Esophagus squamous epithelium (tissue), 4 donors: ENCODE measurements at regions not wholly inside any gene's neighbourhood (a gene's known extent, or its start where the extent isn't known, plus 50 kb on each side); places are given as distances from the start of the nearest gene placed in this dataset.

ENCODE experiments used
- CTCF ChIP-seq, 6 experiments: fragments of 450-650 bp in 4 of 6; fragments of 200-600 bp in 2 of 6; sonication (generic) in 2 of 6; IDR thresholded peaks; one replicate each; pipeline ENCODE4 v1.5.1; 2016 to 2019; ENCODE audit warnings: antibody characterized with exemption in 6 of 6, mild to moderate bottlenecking in 4 of 6, moderate library complexity in 4 of 6
- POLR2A ChIP-seq, 4 donors: fragments of 450-650 bp; IDR thresholded peaks; one replicate each; pipeline ENCODE4 v1.6.1; 2017; ENCODE audit warnings: antibody characterized with exemption in 4 of 4, mild to moderate bottlenecking in 4 of 4, moderate library complexity in 3 of 4

GRCh38 chr6:92879526-92879925 is 539.8 kb downstream of the EPHA7 start:
- TF ChIP-seq CTCF (IDR thresholded peaks at IDR 0.05) (no peak), POLR2A (IDR thresholded peaks at IDR 0.05) (no peak)
